ENCODE measurements at regions not wholly inside any gene's neighbourhood (a gene's known extent, or its start where the extent isn't known, plus 50 kb on each side); places are given as distances from the start of the nearest gene placed in this dataset.

GRCh38 chr15:69530991-69531664 is 78.5 kb downstream of the RPLP1 start:
- DNase-seq = no peak

GRCh38 chr15:69531665-69532027 is 79.0 kb downstream of the RPLP1 start:
- DNase-seq = no peak

DNA sequence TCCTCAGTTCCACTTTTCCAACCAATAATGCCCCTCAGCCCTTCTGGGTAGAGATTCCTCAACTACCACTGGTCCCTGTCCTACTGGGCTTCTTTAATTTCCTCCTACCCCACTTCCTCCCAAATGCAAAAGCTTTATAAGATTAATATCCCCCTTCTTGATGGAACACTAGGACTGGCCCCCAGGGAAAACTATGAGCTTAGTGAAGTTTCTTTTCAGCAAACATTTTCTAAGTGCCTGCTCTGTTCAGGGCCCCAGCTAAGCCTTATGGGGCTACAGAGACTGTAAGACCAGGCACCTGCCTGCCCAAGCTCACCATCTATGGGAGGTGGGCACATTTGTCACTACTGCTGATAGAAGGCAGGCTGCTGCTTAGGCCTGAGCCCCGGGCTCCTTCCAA is 79.4 kb downstream of the RPLP1 start:
- no peak for DNase-seq

GRCh38 chr15:69532856-69533255 is 80.2 kb downstream of the RPLP1 start:
- DNase-seq = no peak

DNA sequence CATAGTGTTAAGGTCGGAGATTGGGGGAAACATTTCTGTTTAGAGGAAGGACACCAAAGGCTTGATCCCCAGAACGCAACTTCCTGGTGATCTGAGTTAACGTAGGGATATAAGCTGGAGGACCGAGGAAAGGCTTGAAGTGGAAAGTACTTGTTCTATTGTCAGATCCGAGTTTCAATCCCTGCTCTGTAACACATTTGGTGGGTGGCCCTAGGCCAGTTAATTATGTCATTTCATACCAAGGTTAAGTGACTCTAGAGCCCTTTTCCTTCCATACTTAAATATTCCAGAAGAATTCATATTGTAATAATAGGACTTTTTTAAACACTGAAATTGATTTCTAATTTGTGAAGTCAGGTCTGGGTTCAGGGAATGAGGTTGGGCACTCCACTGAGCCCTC is 80.9 kb downstream of the RPLP1 start:
- DNase-seq = no peak

- DNase-seq = peak; percentile 30
Observed at GRCh38 chr15:69535101-69535638, 82.6 kb downstream of the RPLP1 start.

GRCh38 chr15:69535998-69536397 is 83.4 kb downstream of the RPLP1 start:
- DNase-seq = no peak

DNA sequence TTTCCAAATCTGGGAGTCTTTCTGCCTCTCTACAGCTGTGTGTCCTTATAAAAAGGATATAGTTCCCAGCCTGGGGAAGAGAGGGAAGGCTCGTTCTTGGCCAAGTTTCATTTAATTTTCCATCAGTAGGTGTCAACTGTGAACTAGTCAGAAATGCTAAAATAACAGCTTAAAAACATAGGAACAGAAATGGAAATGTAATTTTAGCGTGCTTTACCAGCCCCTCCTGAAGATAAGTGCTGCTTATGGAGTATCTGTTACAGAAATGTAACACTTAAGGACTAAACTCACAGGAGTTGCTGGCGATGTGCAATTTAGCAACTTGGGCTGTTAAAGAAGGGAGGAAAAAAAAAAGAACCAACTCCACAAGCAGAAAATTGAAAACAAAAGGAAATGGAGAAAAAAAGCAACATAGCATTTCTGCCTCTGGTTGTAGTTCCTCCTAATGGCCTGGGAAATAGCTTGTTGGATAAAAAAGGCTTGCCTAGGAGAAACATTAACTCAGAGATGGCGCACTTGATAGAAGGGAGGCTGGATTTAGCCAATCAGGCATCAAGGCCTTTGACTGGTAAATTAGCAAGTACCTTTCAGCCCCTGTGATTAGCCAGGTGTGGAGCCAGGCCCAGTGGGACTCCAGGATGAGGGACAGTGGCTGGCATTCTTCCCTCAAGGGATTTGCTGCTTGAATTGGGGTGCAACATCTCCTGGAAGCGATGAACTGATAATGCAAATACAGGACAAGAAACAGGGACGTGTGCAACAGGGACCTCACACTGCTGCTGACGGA is 84.3 kb downstream of the RPLP1 start:
- DNase-seq = no peak

GRCh38 chr15:69537901-69538300 is 85.3 kb downstream of the RPLP1 start:
- DNase-seq = no peak

GRCh38 chr15:69538379-69538778 is 85.8 kb downstream of the RPLP1 start:
- no peak for DNase-seq

- no peak for DNase-seq
Observed at GRCh38 chr15:69539345-69539744, 86.7 kb downstream of the RPLP1 start.

GRCh38 chr15:69540622-69541021 is 88.0 kb downstream of the RPLP1 start:
- DNase-seq = no peak

DNA sequence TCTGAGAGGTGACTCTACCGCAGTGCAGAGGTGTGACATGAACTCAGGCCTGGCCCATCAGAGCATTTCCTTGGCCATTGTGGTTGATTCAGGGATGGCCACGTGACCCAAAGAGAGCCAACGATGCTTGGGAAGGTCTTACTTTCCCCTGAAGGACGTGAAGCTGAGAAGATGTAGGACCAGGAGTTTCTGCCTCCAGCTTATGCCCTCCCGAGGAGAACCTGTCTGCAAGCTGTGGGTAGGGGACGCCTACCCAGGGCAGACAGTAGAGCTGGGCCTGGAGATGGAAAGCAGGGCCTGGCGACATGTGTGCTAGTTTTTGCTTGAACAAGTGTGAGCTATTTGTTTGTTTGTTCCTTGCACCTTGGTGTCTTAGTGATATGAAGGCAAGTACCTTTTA is 89.4 kb downstream of the RPLP1 start:
- no peak for DNase-seq

GRCh38 chr15:69543681-69544364 is 91.2 kb downstream of the RPLP1 start:
- DNase-seq = no peak

GRCh38 chr15:69544365-69545113 is 91.9 kb downstream of the RPLP1 start:
- no peak for DNase-seq

DNA sequence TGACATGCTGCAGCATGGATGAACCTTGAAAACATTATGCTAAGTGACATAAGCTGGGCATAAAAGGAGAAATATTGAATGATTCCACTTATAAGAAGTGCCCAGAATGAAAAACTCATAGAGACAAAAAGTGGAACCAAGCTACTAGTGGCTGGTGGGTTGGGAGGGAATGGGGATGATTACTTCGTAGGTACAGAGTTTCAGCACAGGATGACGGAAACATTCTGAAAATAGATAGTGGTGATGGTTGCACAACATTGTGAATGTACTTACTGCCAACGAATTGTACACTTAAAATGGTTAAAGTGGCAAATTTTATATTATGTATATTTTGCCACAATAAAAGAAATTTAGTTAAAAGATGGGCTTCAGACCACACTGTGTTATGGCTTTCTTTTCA is 93.6 kb downstream of the RPLP1 start:
- DNase-seq = peak; percentile 16

- DNase-seq = no peak
Observed at GRCh38 chr15:69548395-69549180, 96.0 kb downstream of the RPLP1 start.

DNA sequence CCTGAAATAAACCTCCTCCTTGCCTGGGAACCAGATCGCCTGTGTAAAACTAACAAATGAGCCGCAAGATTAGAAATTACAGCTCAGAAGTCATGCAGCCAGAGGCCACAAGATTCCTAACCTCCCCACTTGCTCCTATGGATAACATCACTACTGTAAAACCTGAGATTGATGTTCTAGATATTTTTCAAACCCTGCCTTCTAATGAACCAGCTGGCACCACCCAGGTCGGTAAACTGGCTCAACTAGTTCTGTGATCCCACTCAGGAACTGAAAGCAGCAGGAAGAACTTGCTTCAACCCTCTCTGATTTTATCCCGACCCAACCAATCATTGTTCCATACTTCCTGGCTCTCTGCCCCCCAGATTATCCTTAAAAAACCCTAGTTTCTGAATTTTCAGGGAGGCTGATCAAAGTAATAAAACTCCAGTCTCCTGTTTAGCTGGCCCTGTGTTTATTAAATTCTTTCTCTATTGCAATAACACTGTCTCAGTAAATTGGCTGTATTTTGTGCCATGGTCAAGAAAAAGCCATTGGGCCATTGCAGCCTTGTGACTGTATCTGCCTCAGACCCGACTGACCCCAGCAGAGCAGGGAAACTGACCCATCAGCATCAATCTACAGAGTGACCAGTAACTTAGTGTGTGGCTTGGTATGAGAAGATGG is 98.9 kb downstream of the RPLP1 start:
- no peak for DNase-seq

DNA sequence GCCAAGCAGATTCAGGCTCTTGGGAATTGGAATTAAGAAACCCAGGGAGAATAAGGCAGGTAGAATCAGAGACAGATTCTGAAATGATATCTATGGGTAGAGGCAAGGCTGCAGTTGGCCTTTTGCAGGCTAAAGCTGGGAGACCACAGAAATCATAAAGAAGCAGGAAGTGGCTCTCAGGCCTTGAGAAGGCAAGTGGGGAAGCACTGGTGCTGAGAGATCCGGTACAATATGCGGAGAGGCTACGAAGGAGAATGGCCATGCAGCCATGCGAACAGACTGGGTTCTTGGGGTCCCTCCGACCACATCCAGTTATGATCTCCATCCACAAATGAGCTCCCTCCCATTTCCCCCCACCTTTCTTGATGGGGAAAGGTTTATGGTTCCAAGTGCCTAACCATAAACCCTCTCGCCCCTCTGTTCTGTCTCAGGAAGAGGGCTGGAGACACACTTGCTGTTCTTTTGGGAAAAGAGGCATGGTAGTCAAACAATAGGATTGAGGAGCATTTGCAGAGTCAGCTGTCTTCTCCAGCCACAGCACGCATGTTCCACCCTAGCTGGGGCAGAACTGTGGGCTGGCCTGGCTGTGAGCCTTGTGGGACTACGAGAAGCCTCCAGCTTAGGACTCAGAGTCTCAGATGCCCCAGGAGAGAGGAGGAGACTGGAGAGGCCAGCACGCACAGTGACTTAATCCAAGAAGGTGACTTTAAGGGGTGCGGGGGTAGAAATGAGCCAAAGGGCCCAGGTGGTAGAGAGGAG is 99.6 kb downstream of the RPLP1 start:
- DNase-seq = no peak

GRCh38 chr15:69553686-69554085 is 101.1 kb downstream of the RPLP1 start:
- DNase-seq = no peak
